HEK293 (cell line): ENCODE measurements at regions not wholly inside any gene's neighbourhood (a gene's known extent, or its start where the extent isn't known, plus 50 kb on each side); places are given as distances from the start of the nearest gene placed in this dataset.

ENCODE experiments used
- CTCF ChIP-seq: fragments of 450-650 bp; formaldehyde crosslinking; IDR thresholded peaks from 2 replicates; pipeline ENCODE4 v1.5.1; 2016; ENCODE audit warnings: missing biosample characterization, missing genetic modification characterization
- PBX3 ChIP-seq: sonication (generic); formaldehyde crosslinking; IDR thresholded peaks from 2 replicates; pipeline ENCODE4 v1.8.1; 2022; ENCODE audit warnings: mild to moderate bottlenecking, moderate library complexity, missing genetic modification reagents
- PRDM4 ChIP-seq: fragments of 450-650 bp; formaldehyde crosslinking; IDR thresholded peaks from 2 replicates; pipeline ENCODE4 v1.5.1; 2017; ENCODE audit warnings: missing biosample characterization, missing genetic modification characterization
- REPIN1 ChIP-seq: fragments of 450-650 bp; formaldehyde crosslinking; IDR thresholded peaks from 2 replicates; pipeline ENCODE4 v1.5.1; 2017; ENCODE audit warnings: missing biosample characterization, missing genetic modification characterization, low read depth
- ZNF239 ChIP-seq: fragments of 450-650 bp; formaldehyde crosslinking; IDR thresholded peaks from 2 replicates; pipeline ENCODE4 v1.5.1; 2016; ENCODE audit warnings: missing biosample characterization, missing genetic modification characterization
- ZNF274 ChIP-seq, 2 experiments: fragments of 200-500 bp in 1 of 2; fragments of 450-650 bp in 1 of 2; sonication (Bioruptor generic) in 1 of 2; formaldehyde crosslinking in 1 of 2; IDR thresholded peaks; 2 replicates each; pipeline versions ENCODE4 v1.5.1 to v1.6.1; 2014 to 2016; ENCODE audit warnings: borderline replicate concordance in 1 of 2, inconsistent platforms in 1 of 2, low read length in 1 of 2, missing biosample characterization in 1 of 2, missing genetic modification characterization in 1 of 2
- ZNF560 ChIP-seq: fragments of 450-650 bp; formaldehyde crosslinking; IDR thresholded peaks from 2 replicates; pipeline ENCODE4 v1.5.1; 2017; ENCODE audit warnings: missing biosample characterization, missing genetic modification characterization, borderline replicate concordance
- ZNF664 ChIP-seq: fragments of 450-650 bp; formaldehyde crosslinking; IDR thresholded peaks from 2 replicates; pipeline ENCODE4 v1.5.1; 2016; ENCODE audit warnings: missing biosample characterization, missing genetic modification characterization

GRCh38 chr6:85826997-85827396, 184.3 kb upstream of the SYNCRIP start:
- TF ChIP-seq ZNF274 (IDR thresholded peaks at IDR 0.05; ENCODE audit: low read length) = no peak
- TF ChIP-seq ZNF274 (tag by site-specific recombination; IDR thresholded peaks at IDR 0.05; ENCODE audit: borderline replicate concordance) = no peak
- TF ChIP-seq PRDM4 (tag by site-specific recombination) = no peak
- no peak for TF ChIP-seq REPIN1
- no peak for TF ChIP-seq ZNF560 (tag by site-specific recombination)
- no peak for TF ChIP-seq CTCF (tag by site-specific recombination)
- TF ChIP-seq ZNF664 = no peak
- no peak for TF ChIP-seq ZNF239 (tag by site-specific recombination)
- TF ChIP-seq PBX3 (CRISPR knock-in tag) = no peak
